ENCODE measurements at regions not wholly inside any gene's neighbourhood (a gene's known extent, or its start where the extent isn't known, plus 50 kb on each side); places are given as distances from the start of the nearest gene placed in this dataset.

- no peak for TF ChIP-seq TAF1 (IDR thresholded peaks at IDR 0.05; ENCODE audit: borderline replicate concordance, insufficient read depth, low read length)
These were observed 234.6 kb upstream of the NR5A2 start for GRCh38 chr1:199792874-199793273.

- TF ChIP-seq FOXP2 (optimal IDR thresholded peaks at IDR 0.05; ENCODE audit: borderline replicate concordance, extremely low read depth, extremely low read length, insufficient read depth), result no peak
- no peak for TF ChIP-seq SIN3A (IDR thresholded peaks at IDR 0.05; ENCODE audit: borderline replicate concordance, insufficient read depth, low read length)
- TF ChIP-seq, protein P1, sequence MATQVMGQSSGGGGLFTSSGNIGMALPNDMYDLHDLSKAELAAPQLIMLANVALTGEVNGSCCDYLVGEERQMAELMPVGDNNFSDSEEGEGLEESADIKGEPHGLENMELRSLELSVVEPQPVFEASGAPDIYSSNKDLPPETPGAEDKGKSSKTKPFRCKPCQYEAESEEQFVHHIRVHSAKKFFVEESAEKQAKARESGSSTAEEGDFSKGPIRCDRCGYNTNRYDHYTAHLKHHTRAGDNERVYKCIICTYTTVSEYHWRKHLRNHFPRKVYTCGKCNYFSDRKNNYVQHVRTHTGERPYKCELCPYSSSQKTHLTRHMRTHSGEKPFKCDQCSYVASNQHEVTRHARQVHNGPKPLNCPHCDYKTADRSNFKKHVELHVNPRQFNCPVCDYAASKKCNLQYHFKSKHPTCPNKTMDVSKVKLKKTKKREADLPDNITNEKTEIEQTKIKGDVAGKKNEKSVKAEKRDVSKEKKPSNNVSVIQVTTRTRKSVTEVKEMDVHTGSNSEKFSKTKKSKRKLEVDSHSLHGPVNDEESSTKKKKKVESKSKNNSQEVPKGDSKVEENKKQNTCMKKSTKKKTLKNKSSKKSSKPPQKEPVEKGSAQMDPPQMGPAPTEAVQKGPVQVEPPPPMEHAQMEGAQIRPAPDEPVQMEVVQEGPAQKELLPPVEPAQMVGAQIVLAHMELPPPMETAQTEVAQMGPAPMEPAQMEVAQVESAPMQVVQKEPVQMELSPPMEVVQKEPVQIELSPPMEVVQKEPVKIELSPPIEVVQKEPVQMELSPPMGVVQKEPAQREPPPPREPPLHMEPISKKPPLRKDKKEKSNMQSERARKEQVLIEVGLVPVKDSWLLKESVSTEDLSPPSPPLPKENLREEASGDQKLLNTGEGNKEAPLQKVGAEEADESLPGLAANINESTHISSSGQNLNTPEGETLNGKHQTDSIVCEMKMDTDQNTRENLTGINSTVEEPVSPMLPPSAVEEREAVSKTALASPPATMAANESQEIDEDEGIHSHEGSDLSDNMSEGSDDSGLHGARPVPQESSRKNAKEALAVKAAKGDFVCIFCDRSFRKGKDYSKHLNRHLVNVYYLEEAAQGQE (IDR thresholded peaks at IDR 0.05; ENCODE audit: insufficient read depth in 1 of 2, low read depth in 2 of 2, low read length in 2 of 2), result no peak
- no peak for TF ChIP-seq TAF1 (IDR thresholded peaks at IDR 0.05; ENCODE audit: borderline replicate concordance, insufficient read depth, low read length)
- no peak for TF ChIP-seq POLR2AphosphoS5 (IDR thresholded peaks at IDR 0.05; ENCODE audit: low read depth, low read length)
These were observed 233.2 kb upstream of the NR5A2 start for GRCh38 chr1:199794105-199794863.

DNA sequence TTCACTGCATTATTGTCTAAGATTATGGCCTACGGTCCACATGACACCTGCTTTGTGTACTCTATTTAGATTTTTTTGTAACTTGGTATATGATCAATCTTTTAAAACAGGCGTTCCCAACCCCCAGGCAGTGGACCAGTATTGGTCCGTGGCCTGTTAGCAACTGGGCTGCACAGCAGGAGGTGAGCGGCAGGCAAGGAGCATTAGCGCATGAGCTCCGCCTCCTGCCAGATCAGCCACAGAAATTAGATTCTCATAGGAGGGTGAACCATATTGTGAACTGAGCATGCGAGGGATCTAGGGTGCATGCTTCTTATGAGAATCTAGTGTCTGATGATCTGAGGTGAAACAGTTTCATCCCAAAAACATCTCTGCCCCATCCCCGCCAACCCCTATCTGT, 228.4 kb upstream of the NR5A2 start:
- TF ChIP-seq, protein P1 (IDR thresholded peaks at IDR 0.05; ENCODE audit: insufficient read depth in 1 of 2, low read depth in 2 of 2, low read length in 2 of 2), result no peak
- no peak for TF ChIP-seq POLR2AphosphoS5 (IDR thresholded peaks at IDR 0.05; ENCODE audit: low read depth, low read length)

- TF ChIP-seq TAF1 (IDR thresholded peaks at IDR 0.05; ENCODE audit: borderline replicate concordance, insufficient read depth, low read length) (no peak), FOXP2 (optimal IDR thresholded peaks at IDR 0.05; ENCODE audit: borderline replicate concordance, extremely low read depth, extremely low read length, insufficient read depth) (no peak), SIN3A (IDR thresholded peaks at IDR 0.05; ENCODE audit: borderline replicate concordance, insufficient read depth, low read length) (no peak), POLR2AphosphoS5 (IDR thresholded peaks at IDR 0.05; ENCODE audit: low read depth, low read length) (no peak)
- TF ChIP-seq, protein P1 (IDR thresholded peaks at IDR 0.05; ENCODE audit: insufficient read depth in 1 of 2, low read depth in 2 of 2, low read length in 2 of 2), result no peak
These were observed 223.0 kb upstream of the NR5A2 start for GRCh38 chr1:199804526-199804925.

DNA sequence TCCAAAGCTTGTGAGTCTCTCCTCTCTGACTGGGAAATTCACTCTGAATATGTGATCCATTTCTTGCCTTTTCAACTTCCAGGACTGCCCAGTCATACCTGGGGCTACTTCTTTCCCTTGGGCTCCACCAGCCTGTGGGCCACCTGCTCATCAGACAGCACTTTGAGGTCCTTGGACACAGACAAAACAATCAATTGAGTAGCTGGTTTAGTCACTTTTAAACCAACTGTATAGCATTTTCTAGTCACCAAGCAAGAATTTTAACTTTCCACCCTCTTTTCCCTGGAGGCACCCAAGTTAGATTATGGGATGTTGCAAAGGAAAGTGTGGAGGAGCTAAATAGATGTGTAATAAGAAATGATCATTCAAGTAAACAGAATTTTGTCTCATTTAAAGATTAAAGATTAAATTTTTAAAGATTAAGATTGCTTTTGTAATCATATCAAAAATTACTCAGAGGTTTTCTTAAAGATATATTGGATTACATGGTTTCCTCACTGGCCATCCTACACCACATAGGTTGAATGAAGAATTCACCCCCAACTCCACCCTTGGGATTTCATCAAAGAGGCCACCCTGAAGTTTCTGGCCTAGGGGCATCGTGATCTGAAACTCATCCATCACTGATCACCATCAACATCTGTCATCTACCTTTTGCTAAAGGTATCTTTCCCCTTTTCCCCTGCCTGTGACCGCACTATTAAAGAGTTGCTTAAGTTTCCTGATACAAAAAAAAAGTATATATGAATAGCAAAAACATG, 219.2 kb upstream of the NR5A2 start:
- TF ChIP-seq POLR2AphosphoS5 (IDR thresholded peaks at IDR 0.05; ENCODE audit: low read depth, low read length) (no peak), TAF1 (IDR thresholded peaks at IDR 0.05; ENCODE audit: borderline replicate concordance, insufficient read depth, low read length) (no peak), FOXP2 (optimal IDR thresholded peaks at IDR 0.05; ENCODE audit: borderline replicate concordance, extremely low read depth, extremely low read length, insufficient read depth) (no peak), SIN3A (IDR thresholded peaks at IDR 0.05; ENCODE audit: borderline replicate concordance, insufficient read depth, low read length) (no peak)
- TF ChIP-seq, protein P1 (IDR thresholded peaks at IDR 0.05; ENCODE audit: insufficient read depth in 1 of 2, low read depth in 2 of 2, low read length in 2 of 2), result no peak

Measured in PFSK-1 (cell line).